Lower leg skin (tissue), 4 donors: ENCODE measurements at regions not wholly inside any gene's neighbourhood (a gene's known extent, or its start where the extent isn't known, plus 50 kb on each side); places are given as distances from the start of the nearest gene placed in this dataset.

Experiments used
- DNase-seq, 2 donors: peaks; one replicate each; pipeline ENCODE4 v3.0.0-alpha.2; 2019; ENCODE audit warnings: low spot score in 2 of 2
- H3K4me3 ChIP-seq: fragments of 200-600 bp; sonication (generic); 2 replicates; pipeline ENCODE4 v1.5.1; 2017; ENCODE audit warnings: mild to moderate bottlenecking, low read depth; ENCODE audit not compliant: poor library complexity, severe bottlenecking
- CTCF ChIP-seq, 3 donors: fragments of 450-650 bp; IDR thresholded peaks; one replicate each; pipeline ENCODE4 v1.5.1; 2016; ENCODE audit warnings: antibody characterized with exemption in 3 of 3, mild to moderate bottlenecking in 3 of 3, moderate library complexity in 2 of 3
- POLR2A ChIP-seq, 2 donors: fragments of 450-650 bp; IDR thresholded peaks; one replicate each; pipeline ENCODE4 v1.6.1; 2016 to 2017; ENCODE audit warnings: antibody characterized with exemption in 2 of 2, mild to moderate bottlenecking in 1 of 2, moderate library complexity in 1 of 2
- WGBS, 2 donors: methylation state at CpG; one replicate each; pipeline ENCODE4 v1.1.5; 2018; 5-methylcytosine and 5-hydroxymethylcytosine counted together
- intact Hi-C: fragments of 100-400 bp; cut with DNase I; formaldehyde crosslinking; loops from one replicate; pipeline ENCODE4 v1.15.0; 2023; ENCODE audit warnings: low total_unique reads

GRCh38 chr7:153588586-153588985, 463.6 kb upstream of the DPP6 start:
- WGBS, 2 donors: 61 to 62% methylated on average over 5 of the region's 5 CpGs
- no peak for DNase-seq
- H3K4me3 ChIP-seq: no peak overlapping the region
- intact Hi-C loops: no loop called here
- TF ChIP-seq POLR2A (IDR thresholded peaks at IDR 0.05) (no peak), CTCF (IDR thresholded peaks at IDR 0.05) (no peak)

- TF ChIP-seq CTCF (IDR thresholded peaks at IDR 0.05): no peak
- TF ChIP-seq POLR2A (IDR thresholded peaks at IDR 0.05): no peak
- H3K4me3 ChIP-seq: no peak overlapping the region
- no peak for DNase-seq
- intact Hi-C loops: no loop called here
- 82 to 83% methylated on average over 16 of the region's 16 CpGs for WGBS, 2 donors
These were observed 462.1 kb upstream of the DPP6 start for GRCh38 chr7:153590136-153590535.

GRCh38 chr7:153590571-153590970, 461.6 kb upstream of the DPP6 start:
- intact Hi-C loops: no loop called here
- DNase-seq: no peak
- TF ChIP-seq CTCF (IDR thresholded peaks at IDR 0.05) (no peak), POLR2A (IDR thresholded peaks at IDR 0.05) (no peak)
- no peak overlapping the region for H3K4me3 ChIP-seq
- 81 to 82% methylated on average over 11 of the region's 11 CpGs for WGBS, 2 donors

GRCh38 chr7:153607354-153607753, 444.8 kb upstream of the DPP6 start:
- no peak overlapping the region for H3K4me3 ChIP-seq
- 78 to 81% methylated on average over 3 of the region's 3 CpGs for WGBS, 2 donors
- no peak for DNase-seq
- intact Hi-C loops: no loop called here
- TF ChIP-seq POLR2A (IDR thresholded peaks at IDR 0.05) (no peak), CTCF (IDR thresholded peaks at IDR 0.05) (no peak)

- H3K4me3 ChIP-seq: no peak overlapping the region
- TF ChIP-seq CTCF (IDR thresholded peaks at IDR 0.05) (no peak), POLR2A (IDR thresholded peaks at IDR 0.05) (no peak)
- WGBS, 2 donors: 17 to 25% methylated on average over 8 of the region's 8 CpGs
- no peak for DNase-seq
- intact Hi-C loops: no loop called here
These were observed 435.4 kb upstream of the DPP6 start for GRCh38 chr7:153616711-153617325.

GRCh38 chr7:153627323-153627722, 424.9 kb upstream of the DPP6 start:
- intact Hi-C loops: no loop called here
- TF ChIP-seq CTCF (IDR thresholded peaks at IDR 0.05): no peak
- no peak for TF ChIP-seq POLR2A (IDR thresholded peaks at IDR 0.05)
- no peak for DNase-seq

More at GRCh38 chr7:153627323-153627722, 424.9 kb upstream of the DPP6 start:
- H3K4me3 ChIP-seq: no peak overlapping the region
